OCI-LY1 (cell line): ENCODE measurements at regions not wholly inside any gene's neighbourhood (a gene's known extent, or its start where the extent isn't known, plus 50 kb on each side); places are given as distances from the start of the nearest gene placed in this dataset.

ENCODE experiments used
- H2AFZ ChIP-seq: fragments of 200-600 bp; sonication (generic), shearing (Covaris generic); 2 replicates; pipeline ENCODE4 v1.6.0; 2014; ENCODE audit warnings: antibody characterized with exemption, mild to moderate bottlenecking, low read length
- H3F3A ChIP-seq: fragments of 200-600 bp; sonication (generic), shearing (Covaris generic); 2 replicates; pipeline ENCODE4 v1.6.0; 2014; ENCODE audit warnings: mild to moderate bottlenecking, antibody characterized with exemption, low read length, moderate library complexity; ENCODE audit not compliant: insufficient read depth
- H3K27ac ChIP-seq: fragments of 200-600 bp; sonication (generic); 2 replicates; pipeline ENCODE4 v1.5.1; 2014; ENCODE audit warnings: low read length, mixed run types, mild to moderate bottlenecking, low read depth; ENCODE audit not compliant: poor library complexity, severe bottlenecking
- H3K27me3 ChIP-seq: fragments of 200-600 bp; sonication (generic); 2 replicates; pipeline ENCODE4 v1.6.0; 2014; ENCODE audit warnings: antibody characterized with exemption, mild to moderate bottlenecking, low read length, moderate library complexity; ENCODE audit not compliant: insufficient read depth
- H3K36me3 ChIP-seq: fragments of 200-600 bp; sonication (generic); 2 replicates; pipeline ENCODE4 v1.6.1; 2014; ENCODE audit warnings: mild to moderate bottlenecking, antibody characterized with exemption, low read length, moderate library complexity, mixed read lengths; ENCODE audit not compliant: insufficient read depth
- H3K4me1 ChIP-seq: fragments of 200-600 bp; sonication (generic); 2 replicates; pipeline ENCODE4 v1.5.1; 2014; ENCODE audit warnings: mild to moderate bottlenecking, low read length, moderate library complexity; ENCODE audit not compliant: insufficient read depth, severe bottlenecking
- H3K4me2 ChIP-seq: fragments of 200-600 bp; sonication (generic), shearing (Covaris generic); 2 replicates; pipeline ENCODE4 v1.6.1; 2014; ENCODE audit warnings: low read length
- H3K4me3 ChIP-seq: fragments of 200-600 bp; sonication (generic); 2 replicates; pipeline ENCODE4 v1.5.1; 2014; ENCODE audit warnings: low read length, low read depth, mild to moderate bottlenecking, mixed read lengths; ENCODE audit not compliant: poor library complexity, severe bottlenecking
- H3K79me2 ChIP-seq: fragments of 200-600 bp; shearing (Covaris generic); 2 replicates; pipeline ENCODE4 v1.6.1; 2016; ENCODE audit warnings: mixed run types, low read length, mixed read lengths; ENCODE audit not compliant: insufficient read depth
- H3K9ac ChIP-seq: fragments of 200-600 bp; sonication (generic), shearing (Covaris generic); 2 replicates; pipeline ENCODE4 v1.6.1; 2014; ENCODE audit warnings: mild to moderate bottlenecking, low read length, mixed read lengths
- H3K9me2 ChIP-seq: fragments of 200-600 bp; sonication (generic), shearing (Covaris generic); 2 replicates; pipeline ENCODE4 v1.6.1; 2014; ENCODE audit warnings: low read depth, mild to moderate bottlenecking, low read length, mixed read lengths
- H3K9me3 ChIP-seq: fragments of 200-600 bp; shearing (Covaris generic); 2 replicates; pipeline ENCODE4 v1.6.1; 2014; ENCODE audit warnings: low read length, mixed read lengths
- H4K20me1 ChIP-seq: fragments of 200-600 bp; sonication (generic), shearing (Covaris generic); 2 replicates; pipeline ENCODE4 v1.6.0; 2016; ENCODE audit warnings: mild to moderate bottlenecking, low read length; ENCODE audit not compliant: insufficient read depth
- EZH2 ChIP-seq: fragments of 200-600 bp; sonication (generic), shearing (Covaris generic); IDR thresholded peaks from 2 replicates; pipeline ENCODE4 v1.8.0; 2017; ENCODE audit warnings: borderline replicate concordance, mixed run types, mild to moderate bottlenecking, antibody characterized with exemption, low read length, moderate library complexity, mixed read lengths
- TF ChIP-seq, protein P1 (sequence below): fragments of 200-600 bp; sonication (generic), shearing (Covaris generic); IDR thresholded peaks from 2 replicates; pipeline ENCODE4 v1.5.1; 2017; ENCODE audit warnings: mild to moderate bottlenecking, antibody characterized with exemption, low read length, moderate library complexity, mixed read lengths

DNA sequence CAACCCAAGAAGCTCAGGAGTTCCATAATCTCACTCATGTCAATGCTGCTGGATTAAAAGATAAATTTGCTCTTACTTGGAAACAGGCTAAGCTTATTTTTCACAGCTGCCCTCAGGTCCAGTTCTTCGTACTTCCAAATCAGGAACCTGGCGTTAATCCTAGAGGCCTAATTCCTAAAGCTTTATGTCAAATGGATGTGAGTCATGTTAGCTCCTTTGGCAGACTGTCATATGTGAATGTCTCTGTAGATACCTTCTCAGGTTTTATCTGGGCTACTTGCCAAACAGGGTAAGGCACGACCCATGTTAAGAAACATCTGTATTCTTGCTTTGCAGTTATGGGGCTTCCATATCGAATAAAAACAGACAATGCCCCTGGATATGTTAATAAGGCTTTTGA, 504.6 kb downstream of the ALG10 start:
- Histone ChIP-seq H3K27me3 (no peaks in the 10 kb centered on the region), H3F3A (no peaks in the 10 kb centered on the region), H3K27ac (no peak overlapping the region), H3K9me2 (no peaks in the 10 kb centered on the region), H3K4me2 (no peak overlapping the region), H3K4me3 (no peak overlapping the region), H3K9ac (no peak overlapping the region), H4K20me1 (no peaks in the 10 kb centered on the region), H3K36me3 (no peaks in the 10 kb centered on the region), H2AFZ (no peak overlapping the region), H3K4me1 (no peaks in the 10 kb centered on the region), H3K9me3 (no peaks in the 10 kb centered on the region), H3K79me2 (no peaks in the 10 kb centered on the region)
- no peak for TF ChIP-seq EZH2
- TF ChIP-seq, protein P1, sequence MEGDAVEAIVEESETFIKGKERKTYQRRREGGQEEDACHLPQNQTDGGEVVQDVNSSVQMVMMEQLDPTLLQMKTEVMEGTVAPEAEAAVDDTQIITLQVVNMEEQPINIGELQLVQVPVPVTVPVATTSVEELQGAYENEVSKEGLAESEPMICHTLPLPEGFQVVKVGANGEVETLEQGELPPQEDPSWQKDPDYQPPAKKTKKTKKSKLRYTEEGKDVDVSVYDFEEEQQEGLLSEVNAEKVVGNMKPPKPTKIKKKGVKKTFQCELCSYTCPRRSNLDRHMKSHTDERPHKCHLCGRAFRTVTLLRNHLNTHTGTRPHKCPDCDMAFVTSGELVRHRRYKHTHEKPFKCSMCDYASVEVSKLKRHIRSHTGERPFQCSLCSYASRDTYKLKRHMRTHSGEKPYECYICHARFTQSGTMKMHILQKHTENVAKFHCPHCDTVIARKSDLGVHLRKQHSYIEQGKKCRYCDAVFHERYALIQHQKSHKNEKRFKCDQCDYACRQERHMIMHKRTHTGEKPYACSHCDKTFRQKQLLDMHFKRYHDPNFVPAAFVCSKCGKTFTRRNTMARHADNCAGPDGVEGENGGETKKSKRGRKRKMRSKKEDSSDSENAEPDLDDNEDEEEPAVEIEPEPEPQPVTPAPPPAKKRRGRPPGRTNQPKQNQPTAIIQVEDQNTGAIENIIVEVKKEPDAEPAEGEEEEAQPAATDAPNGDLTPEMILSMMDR, result no peak

DNA sequence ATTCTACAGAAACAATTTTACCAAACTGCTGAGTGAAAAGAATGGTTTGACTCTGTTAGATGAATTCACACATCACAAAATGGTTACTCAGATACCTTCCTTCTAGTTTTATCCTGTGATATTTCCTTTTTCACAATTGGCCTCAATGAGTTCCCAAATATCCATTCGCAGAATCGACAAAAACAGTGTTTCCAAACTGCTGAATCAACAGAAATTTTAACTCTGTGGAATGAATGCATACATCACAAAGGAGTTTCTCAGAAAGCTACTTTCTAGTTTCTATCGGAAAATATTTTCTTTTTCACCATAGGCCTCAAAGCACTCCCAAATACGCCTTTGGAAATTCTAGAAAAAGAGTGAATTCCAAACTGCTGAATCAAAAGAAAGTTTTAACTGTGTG, 525.0 kb downstream of the ALG10 start:
- H3K9me3 ChIP-seq, result 0 out of 2 replicates have a peak, but pooled peaks cover 13% of the 10 kb centered on the region
- no peak for TF ChIP-seq EZH2
- TF ChIP-seq, protein P1, result no peak
- no peak overlapping the region for H3K4me2 ChIP-seq

DNA sequence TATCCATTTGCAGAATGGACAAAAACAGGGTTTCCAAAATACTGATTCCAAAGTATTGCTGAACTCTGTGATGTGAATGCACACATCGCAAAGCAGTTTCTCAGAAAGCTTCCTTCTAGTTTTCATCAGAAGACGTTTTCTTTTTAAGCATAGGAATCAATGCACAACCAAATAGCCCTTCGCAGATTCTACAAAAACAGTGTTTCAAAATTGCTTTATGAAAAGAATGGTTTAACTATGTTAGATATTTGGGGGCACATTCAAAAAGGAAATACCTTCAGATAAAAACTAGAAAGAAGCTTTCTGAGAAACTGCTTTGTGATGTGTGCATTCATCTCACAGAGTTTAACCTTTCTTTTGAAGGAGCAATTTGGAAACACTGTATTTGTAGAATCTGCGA, 569.7 kb downstream of the ALG10 start:
- no peak for TF ChIP-seq EZH2
- TF ChIP-seq, protein P1, result no peak
- no peak overlapping the region for H3K4me2 ChIP-seq
- no peaks in the 10 kb centered on the region for H3K36me3 ChIP-seq
- no peaks in the 10 kb centered on the region for H3K27me3 ChIP-seq
- no peak overlapping the region for H3K9ac ChIP-seq
- no peaks in the 10 kb centered on the region for H3K4me1 ChIP-seq
- H3F3A ChIP-seq, result no peaks in the 10 kb centered on the region
- no peak overlapping the region for H3K27ac ChIP-seq
- no peak overlapping the region for H3K4me3 ChIP-seq
- no peaks in the 10 kb centered on the region for H3K9me2 ChIP-seq
- peaks cover 7% of the 10 kb centered on the region; the same call in 1 of the 2 replicates for H3K9me3 ChIP-seq
- no peaks in the 10 kb centered on the region for H4K20me1 ChIP-seq
- no peaks in the 10 kb centered on the region for H3K79me2 ChIP-seq
- H2AFZ ChIP-seq, result no peak overlapping the region

More for the DNA sequence above, 525.0 kb downstream of the ALG10 start:
- Histone ChIP-seq H3F3A (no peaks in the 10 kb centered on the region), H3K9me2 (no peaks in the 10 kb centered on the region), H2AFZ (no peak overlapping the region), H3K4me1 (no peaks in the 10 kb centered on the region), H3K27me3 (no peaks in the 10 kb centered on the region), H3K4me3 (no peak overlapping the region), H3K36me3 (no peaks in the 10 kb centered on the region), H4K20me1 (no peaks in the 10 kb centered on the region), H3K27ac (no peak overlapping the region), H3K9ac (no peak overlapping the region), H3K79me2 (no peaks in the 10 kb centered on the region)
